ENCODE measurements at regions not wholly inside any gene's neighbourhood (a gene's known extent, or its start where the extent isn't known, plus 50 kb on each side); places are given as distances from the start of the nearest gene placed in this dataset.

- FAIRE-seq, result no peak
- no peak for DNase-seq (ENCODE audit: low read depth)
- no peaks in the 10 kb centered on the region for H3K36me3 ChIP-seq (ENCODE audit: control insufficient read depth, insufficient read depth, low read length)
- H3K27me3 ChIP-seq (ENCODE audit: control insufficient read depth, insufficient read depth, low read length), result no peaks in the 10 kb centered on the region
- no peak for TF ChIP-seq CTCF (IDR thresholded peaks at IDR 0.05; ENCODE audit: insufficient read depth, low read length, severe bottlenecking)
- no peak overlapping the region for H3K4me3 ChIP-seq (ENCODE audit: low read depth, low read length)
These were observed 219.8 kb downstream of the C9orf50 start for GRCh38 chr9:129400971-129401622.

- Histone ChIP-seq H3K36me3 (ENCODE audit: control insufficient read depth, insufficient read depth, low read length) (no peaks in the 10 kb centered on the region), H3K4me3 (ENCODE audit: low read depth, low read length) (no peak overlapping the region), H3K27me3 (ENCODE audit: control insufficient read depth, insufficient read depth, low read length) (no peaks in the 10 kb centered on the region)
- FAIRE-seq (no peak), DNase-seq (ENCODE audit: low read depth) (no peak)
- no peak for TF ChIP-seq CTCF (IDR thresholded peaks at IDR 0.05; ENCODE audit: insufficient read depth, low read length, severe bottlenecking)
These were observed 220.6 kb downstream of the C9orf50 start for GRCh38 chr9:129400001-129400970.

- H3K36me3 ChIP-seq (ENCODE audit: control insufficient read depth, insufficient read depth, low read length), result no peaks in the 10 kb centered on the region
- FAIRE-seq (no peak), DNase-seq (ENCODE audit: low read depth) (no peak)
- no peak overlapping the region for H3K4me3 ChIP-seq (ENCODE audit: low read depth, low read length)
- TF ChIP-seq CTCF (IDR thresholded peaks at IDR 0.05; ENCODE audit: insufficient read depth, low read length, severe bottlenecking), result no peak
- peaks cover 1% of the 10 kb centered on the region for H3K27me3 ChIP-seq (ENCODE audit: control insufficient read depth, insufficient read depth, low read length)
These were observed 221.3 kb downstream of the C9orf50 start for GRCh38 chr9:129399634-129399990.

GRCh38 chr9:129398961-129399633 lies 221.0 kb upstream of the IER5L start:
- H3K36me3 ChIP-seq (ENCODE audit: control insufficient read depth, insufficient read depth, low read length), result no peaks in the 10 kb centered on the region

More at GRCh38 chr9:129398961-129399633, 221.0 kb upstream of the IER5L start:
- DNase-seq (ENCODE audit: low read depth) (no peak), FAIRE-seq (peak; percentile 23)
- TF ChIP-seq CTCF (IDR thresholded peaks at IDR 0.05; ENCODE audit: insufficient read depth, low read length, severe bottlenecking), result no peak
- H3K27me3 ChIP-seq (ENCODE audit: control insufficient read depth, insufficient read depth, low read length), result peaks cover 1% of the 10 kb centered on the region
- no peak overlapping the region for H3K4me3 ChIP-seq (ENCODE audit: low read depth, low read length)
